PC-9 (cell line): ENCODE measurements at regions not wholly inside any gene's neighbourhood (a gene's known extent, or its start where the extent isn't known, plus 50 kb on each side); places are given as distances from the start of the nearest gene placed in this dataset.

Experiments used
- CTCF ChIP-seq: fragments of 200-600 bp; sonication (generic); conservative IDR thresholded peaks from 2 replicates; pipeline ENCODE4 v1.6.1; 2017; ENCODE audit warnings: mixed run types, antibody characterized with exemption, mild to moderate bottlenecking, moderate library complexity
- EZH2 ChIP-seq: fragments of 200-600 bp; sonication (generic); IDR thresholded peaks from 2 replicates; pipeline ENCODE4 v1.8.0; 2017; ENCODE audit warnings: antibody characterized with exemption, low read depth

DNA sequence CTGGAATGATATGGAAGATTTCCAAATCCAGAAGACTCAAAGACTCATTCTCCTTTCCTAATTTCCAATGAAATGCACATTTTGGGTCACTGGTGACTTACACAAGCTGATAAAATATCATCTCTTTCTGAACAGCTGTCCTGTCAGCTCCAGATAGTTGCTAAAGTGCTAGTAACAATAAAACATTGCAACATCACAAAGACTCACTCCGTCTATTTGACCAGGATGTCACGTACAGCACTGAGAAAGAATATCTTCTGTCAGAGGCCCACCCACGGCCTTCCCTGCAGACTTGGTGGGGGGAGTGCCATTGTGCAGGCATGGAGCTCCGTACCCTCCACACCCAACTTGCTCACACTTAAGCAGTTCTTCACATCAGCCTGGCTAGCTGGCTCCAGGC lies 78.9 kb upstream of the EGR2 start:
- TF ChIP-seq CTCF = no peak
- no peak for TF ChIP-seq EZH2
